DMS 273 (cell line): ENCODE measurements at regions not wholly inside any gene's neighbourhood (a gene's known extent, or its start where the extent isn't known, plus 50 kb on each side); places are given as distances from the start of the nearest gene placed in this dataset.

Experiments
- DNase-seq: peaks from one replicate; lab custom pipeline; 2025; ENCODE audit not compliant: unreplicated experiment; lab: John Stamatoyannopoulos, UW

- DNase-seq, result no peak
Observed at GRCh38 chr2:222146488-222146887, 152.3 kb downstream of the PAX3 start.

DNA sequence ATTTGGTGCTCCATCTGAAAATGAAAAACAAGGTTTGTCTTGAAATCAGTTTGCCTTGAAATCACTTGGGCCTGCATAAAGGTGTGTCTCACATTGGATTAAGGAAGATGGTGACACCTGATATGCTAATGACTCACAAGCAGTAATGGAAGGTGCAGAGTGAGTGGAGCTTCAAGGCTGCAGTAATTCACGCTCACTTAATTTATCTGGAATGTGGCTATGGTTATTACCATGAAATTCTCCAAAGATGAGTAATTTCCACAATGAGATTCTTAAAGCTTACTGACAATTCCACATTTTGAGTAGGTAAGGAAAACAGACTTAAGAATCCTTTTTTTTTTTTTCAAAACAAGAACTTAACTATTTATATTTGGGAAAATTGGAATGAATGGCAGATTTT lies 156.8 kb downstream of the PAX3 start:
- DNase-seq, result no peak

DNA sequence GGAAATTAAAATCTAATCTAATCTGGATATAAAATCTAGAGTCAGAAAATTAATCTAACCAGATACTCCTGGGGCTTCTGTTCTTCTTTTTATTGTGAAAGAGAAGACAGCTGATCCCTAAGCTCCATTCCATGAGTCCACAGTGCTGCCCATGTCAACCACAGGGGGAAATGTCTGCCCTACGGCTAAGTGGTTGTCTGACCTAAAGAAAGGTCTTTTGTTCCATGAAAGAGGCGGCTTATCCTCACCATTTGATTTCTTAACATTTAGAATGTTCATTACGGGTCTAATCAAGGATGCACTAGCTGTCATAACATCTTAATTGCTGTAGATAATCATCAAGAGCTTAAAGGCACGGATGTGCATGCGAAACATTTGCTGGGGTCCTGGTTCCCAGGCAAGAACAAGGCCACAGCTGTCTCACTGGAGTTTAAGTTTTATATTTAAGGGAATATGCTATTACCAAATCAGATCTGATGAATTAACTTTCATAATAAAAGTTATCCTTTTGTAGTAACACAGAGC lies 162.6 kb downstream of the PAX3 start:
- DNase-seq, result no peak

DNA sequence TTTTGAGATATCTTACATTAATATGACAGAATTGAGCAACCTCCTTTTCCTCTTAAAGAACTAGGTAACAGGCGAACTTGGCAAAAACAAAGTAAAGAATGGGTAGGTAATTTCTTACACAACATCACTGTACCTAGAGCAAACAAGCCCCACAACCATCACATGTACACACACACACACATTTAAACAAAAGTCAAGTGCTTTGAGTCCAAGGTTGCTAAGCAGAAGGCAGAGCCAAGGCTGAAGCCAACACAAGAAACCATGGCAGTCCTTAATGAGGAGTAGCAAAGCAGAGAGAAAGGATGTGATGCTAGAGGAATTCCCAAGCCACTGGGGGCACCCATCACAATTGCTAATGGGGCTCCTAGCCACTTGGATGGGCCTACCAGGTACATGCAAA lies 164.1 kb downstream of the PAX3 start:
- DNase-seq, result no peak

DNA sequence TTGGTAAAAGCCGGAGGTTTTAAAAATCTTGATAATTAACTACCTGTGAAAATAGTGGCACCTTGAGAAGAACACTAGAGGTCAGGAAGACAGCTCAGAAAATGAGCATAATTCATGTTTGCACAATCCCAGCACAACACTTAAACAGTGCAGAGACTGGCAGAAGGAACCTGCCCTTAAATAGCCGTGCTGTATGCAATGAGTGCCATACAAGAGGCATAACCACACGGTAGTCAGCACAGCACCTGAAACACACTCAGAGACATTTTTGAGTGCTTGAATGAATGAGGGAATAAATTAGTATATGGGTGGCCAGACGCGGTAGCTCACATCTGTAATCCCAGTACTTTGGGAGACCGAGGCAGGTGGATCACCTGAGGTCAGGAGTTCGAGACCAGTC lies 164.9 kb downstream of the PAX3 start:
- no peak for DNase-seq

DNA sequence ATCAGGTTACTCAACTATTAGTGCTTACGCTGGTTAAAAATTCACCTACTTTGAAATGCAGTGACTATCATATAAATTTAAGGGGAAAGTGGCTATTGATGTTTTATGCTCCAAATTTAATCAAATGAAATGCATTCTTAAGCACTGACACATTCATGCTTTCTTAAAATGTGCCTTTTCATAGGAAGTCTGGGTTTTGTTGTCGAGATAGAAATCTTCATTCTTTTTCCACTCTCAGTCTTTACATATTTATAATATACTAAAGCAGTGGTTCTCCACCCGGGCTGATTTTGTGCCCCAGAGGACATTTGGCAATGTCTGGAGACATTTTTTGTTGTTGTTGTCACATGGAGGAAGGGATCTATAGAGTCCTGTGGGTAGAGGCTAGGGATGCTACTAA lies 167.9 kb downstream of the PAX3 start:
- no peak for DNase-seq

GRCh38 chr2:222127660-222128059 lies 171.1 kb downstream of the PAX3 start:
- DNase-seq, result no peak

DNA sequence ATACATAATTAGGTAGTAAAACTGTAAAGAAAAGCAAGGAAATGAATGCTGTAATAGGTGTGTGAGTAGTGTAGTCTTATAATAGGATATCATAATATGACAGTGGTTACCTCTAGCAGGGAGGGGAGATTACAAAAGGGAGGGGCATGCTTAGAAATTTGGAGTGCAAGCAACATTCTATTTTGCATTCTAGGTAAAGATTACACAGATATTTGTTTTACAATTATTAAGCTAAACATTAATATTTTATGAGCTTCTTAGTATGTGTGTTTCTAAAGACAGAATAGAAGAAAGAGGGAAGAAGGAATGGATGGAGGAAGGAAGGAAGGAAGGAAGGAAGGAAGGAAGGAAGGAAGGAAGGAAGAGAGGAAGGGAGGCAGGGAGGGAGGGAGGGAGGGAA lies 177.9 kb downstream of the PAX3 start:
- no peak for DNase-seq

- no peak for DNase-seq
Observed at GRCh38 chr2:222115296-222115695, 183.5 kb downstream of the PAX3 start.

GRCh38 chr2:222108957-222109585 lies 189.7 kb downstream of the PAX3 start:
- no peak for DNase-seq

DNA sequence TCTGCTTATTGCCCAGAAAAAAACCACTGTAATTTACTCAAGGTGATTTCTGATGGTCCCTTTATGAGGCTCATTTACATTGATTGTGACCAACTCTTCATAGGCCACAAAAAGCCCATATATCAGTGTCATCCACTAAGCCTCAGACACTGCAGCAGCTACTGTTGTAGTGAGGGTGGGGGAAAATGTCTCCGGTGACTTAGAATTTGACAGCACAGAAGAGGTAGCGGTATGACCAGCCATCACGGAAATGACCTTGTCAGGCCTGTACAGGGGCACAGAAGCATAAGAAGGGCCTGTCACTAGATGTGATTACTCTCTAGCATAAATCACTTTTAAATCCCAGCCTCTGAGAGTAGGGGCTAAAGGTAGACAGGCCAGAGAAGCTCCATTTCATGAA lies 190.3 kb downstream of the PAX3 start:
- no peak for DNase-seq

GRCh38 chr2:222105046-222105445 lies 193.8 kb downstream of the PAX3 start:
- no peak for DNase-seq

- DNase-seq, result peak; percentile 7
Observed at GRCh38 chr2:222102575-222103349, 196.0 kb downstream of the PAX3 start.

DNA sequence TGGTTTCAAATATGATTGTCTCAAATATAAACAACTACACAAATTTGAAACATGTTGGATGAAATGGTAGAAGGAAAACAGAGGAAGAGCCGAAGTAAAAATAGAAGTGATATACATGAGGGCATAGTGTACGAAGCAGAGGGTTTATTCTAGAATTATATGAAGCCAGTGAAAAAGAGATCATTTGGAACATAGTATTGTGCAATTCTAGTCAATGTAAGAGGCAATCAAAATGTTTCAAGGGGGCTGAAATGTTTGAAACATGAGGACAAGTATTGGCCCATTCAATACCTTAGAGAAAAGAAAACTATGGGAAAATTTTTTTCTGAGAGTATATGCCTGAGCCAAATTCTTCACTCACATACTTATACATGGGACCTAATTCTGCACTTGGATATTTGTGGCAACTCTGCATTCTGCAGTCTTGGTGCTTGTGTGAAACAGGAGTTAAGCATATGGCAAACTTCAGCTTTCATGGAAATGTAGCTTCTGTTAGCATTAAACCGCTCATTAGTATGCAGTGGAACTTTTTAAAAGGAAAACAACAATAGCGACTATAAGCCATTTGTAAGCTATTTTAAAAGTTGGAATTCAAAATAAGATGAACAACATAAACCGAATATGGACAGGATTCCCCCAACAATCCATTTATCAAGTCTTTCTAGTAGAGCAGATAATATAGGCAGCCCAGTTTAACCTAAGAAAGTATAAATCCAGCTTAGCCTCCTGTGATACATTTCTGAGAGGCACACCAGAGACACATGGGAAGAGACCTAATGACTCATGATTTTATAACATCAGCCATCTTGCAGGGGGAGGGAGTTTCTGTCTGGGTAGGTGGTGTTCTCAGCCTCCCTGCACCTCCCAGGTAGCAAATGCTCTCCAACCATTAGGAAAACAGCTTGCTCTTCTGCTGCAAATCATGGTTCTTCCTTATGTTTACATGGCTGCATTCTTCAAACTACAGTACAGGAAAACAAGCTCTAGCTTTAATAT lies 197.8 kb downstream of the PAX3 start:
- DNase-seq, result peak; percentile 65

DNA sequence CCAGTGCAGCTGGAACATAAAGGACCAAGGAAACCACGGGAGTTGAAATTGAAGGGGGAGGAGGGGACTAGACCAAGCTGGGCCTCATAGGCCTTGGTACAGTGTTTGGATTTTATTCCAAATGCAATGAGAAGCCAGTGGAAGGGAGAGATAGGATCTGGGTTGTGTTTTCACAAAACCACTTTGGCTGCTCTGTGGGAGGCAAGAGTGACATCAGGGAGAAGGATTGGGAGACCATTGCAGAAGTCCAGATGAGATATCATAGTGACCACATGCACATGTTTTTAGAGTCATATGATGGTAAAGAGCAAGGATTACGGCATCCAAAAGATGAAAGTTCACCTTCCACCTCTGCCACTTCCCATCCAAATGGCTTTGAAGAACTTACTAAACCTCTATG lies 210.2 kb downstream of the PAX3 start:
- DNase-seq, result no peak

GRCh38 chr2:222087998-222088397 lies 210.8 kb downstream of the PAX3 start:
- DNase-seq, result no peak

- DNase-seq, result no peak
Observed at GRCh38 chr2:222082201-222082600, 216.6 kb downstream of the PAX3 start.

- DNase-seq, result no peak
Observed at GRCh38 chr2:222080141-222080540, 218.7 kb downstream of the PAX3 start.

DNA sequence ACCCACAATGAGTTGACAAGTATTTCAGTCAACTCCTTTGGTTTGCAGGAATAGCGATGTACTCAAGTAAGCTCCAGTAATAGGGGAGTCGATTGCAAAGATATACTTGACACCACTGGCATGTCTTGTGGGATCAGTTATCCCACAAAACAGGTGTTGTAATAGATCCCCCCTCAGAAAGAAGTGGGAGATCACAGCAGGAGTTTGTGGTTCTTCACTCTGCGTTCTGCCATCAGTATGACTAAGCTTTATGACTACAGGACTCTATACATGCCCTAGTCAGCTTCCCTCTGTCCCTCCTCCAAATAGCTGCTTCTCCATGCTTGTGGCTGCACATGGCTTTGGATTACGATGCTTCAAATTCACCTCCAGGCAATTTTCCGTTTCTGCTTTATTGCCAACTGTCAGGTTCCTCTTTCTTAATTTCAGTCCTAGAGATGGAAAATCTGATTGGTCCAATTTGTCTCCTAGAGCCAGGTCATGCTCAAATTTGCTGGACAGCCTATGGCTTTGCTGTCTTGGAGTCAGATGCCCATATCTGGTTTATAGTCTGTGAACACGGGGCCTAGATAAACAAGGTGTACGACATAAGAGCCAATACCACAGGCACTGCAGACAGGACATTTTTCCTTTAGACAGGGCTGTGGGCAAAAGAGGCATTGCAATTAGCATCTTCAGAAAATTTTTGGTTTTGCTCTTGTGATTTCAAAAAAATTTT lies 221.7 kb downstream of the PAX3 start:
- no peak for DNase-seq

- DNase-seq, result no peak
Observed at GRCh38 chr2:222074674-222075073, 224.1 kb downstream of the PAX3 start.

GRCh38 chr2:222071911-222072310 lies 226.9 kb downstream of the PAX3 start:
- DNase-seq, result no peak
